ENCODE measurements at regions not wholly inside any gene's neighbourhood (a gene's known extent, or its start where the extent isn't known, plus 50 kb on each side); places are given as distances from the start of the nearest gene placed in this dataset.

GRCh38 chr11:92793189-92793588, 176.3 kb upstream of the MTNR1B start:
- ATAC-seq (no peak), DNase-seq (no peak)
- Mint-ChIP-seq H3K27ac (no peak overlapping the region), H3K4me1 (no peaks in the 10 kb centered on the region), H3K9me3 (peaks cover 0 to 11% of the 10 kb centered on the region in 2 donors), H3K4me3 (no peak overlapping the region), H3K27me3 (no peaks in the 10 kb centered on the region)

GRCh38 chr11:92794783-92795182, 174.7 kb upstream of the MTNR1B start:
- DNase-seq (no peak), ATAC-seq (no peak)
- no peak overlapping the region for H3K27ac Mint-ChIP-seq
- no peaks in the 10 kb centered on the region for H3K27me3 Mint-ChIP-seq
- H3K4me3 Mint-ChIP-seq = no peak overlapping the region
- H3K9me3 Mint-ChIP-seq = peaks cover 0 to 11% of the 10 kb centered on the region in 2 donors
- H3K4me1 Mint-ChIP-seq = no peaks in the 10 kb centered on the region

- Mint-ChIP-seq H3K27me3 (no peaks in the 10 kb centered on the region), H3K9me3 (peaks cover 0 to 11% of the 10 kb centered on the region in 2 donors), H3K4me3 (no peak overlapping the region), H3K4me1 (no peaks in the 10 kb centered on the region), H3K27ac (no peak overlapping the region)
- no peak for ATAC-seq
- no peak for DNase-seq
These were observed 172.7 kb upstream of the MTNR1B start for GRCh38 chr11:92796744-92797143.

- Mint-ChIP-seq H3K27ac (no peak overlapping the region), H3K27me3 (no peaks in the 10 kb centered on the region), H3K9me3 (peaks cover 0 to 11% of the 10 kb centered on the region in 2 donors), H3K4me1 (no peaks in the 10 kb centered on the region), H3K4me3 (no peak overlapping the region)
- no peak for ATAC-seq
- DNase-seq = no peak
These were observed 171.6 kb upstream of the MTNR1B start for GRCh38 chr11:92797874-92798273.

- H3K9me3 Mint-ChIP-seq = peaks cover 0 to 11% of the 10 kb centered on the region in 2 donors
- no peak for ATAC-seq
- no peak overlapping the region for H3K27ac Mint-ChIP-seq
These were observed 167.8 kb upstream of the MTNR1B start for GRCh38 chr11:92801685-92802084.

GRCh38 chr11:92802644-92803043, 166.8 kb upstream of the MTNR1B start:
- Mint-ChIP-seq H3K4me1 (no peaks in the 10 kb centered on the region), H3K27me3 (no peaks in the 10 kb centered on the region), H3K27ac (no peak overlapping the region), H3K9me3 (peaks cover 0 to 5% of the 10 kb centered on the region in 2 donors), H3K4me3 (no peak overlapping the region)
- no peak for ATAC-seq
- DNase-seq = no peak

More at GRCh38 chr11:92801685-92802084, 167.8 kb upstream of the MTNR1B start:
- Mint-ChIP-seq H3K4me1 (no peaks in the 10 kb centered on the region), H3K27me3 (no peaks in the 10 kb centered on the region), H3K4me3 (no peak overlapping the region)
- DNase-seq = no peak

- H3K4me3 Mint-ChIP-seq = no peak overlapping the region
- no peak for ATAC-seq
These were observed 166.1 kb upstream of the MTNR1B start for GRCh38 chr11:92803391-92803790.

GRCh38 chr11:92804388-92804966, 165.0 kb upstream of the MTNR1B start:
- DNase-seq = no peak
- H3K9me3 Mint-ChIP-seq = no peaks in the 10 kb centered on the region
- no peaks in the 10 kb centered on the region for H3K4me1 Mint-ChIP-seq
- ATAC-seq = no peak
- H3K27me3 Mint-ChIP-seq = no peaks in the 10 kb centered on the region
- H3K4me3 Mint-ChIP-seq = no peak overlapping the region
- H3K27ac Mint-ChIP-seq = no peak overlapping the region

More at GRCh38 chr11:92803391-92803790, 166.1 kb upstream of the MTNR1B start:
- Mint-ChIP-seq H3K9me3 (no peaks in the 10 kb centered on the region), H3K27me3 (no peaks in the 10 kb centered on the region), H3K27ac (no peak overlapping the region), H3K4me1 (no peaks in the 10 kb centered on the region)
- DNase-seq = no peak

- ATAC-seq (no peak), DNase-seq (no peak)
- Mint-ChIP-seq H3K4me3 (no peak overlapping the region), H3K27ac (no peak overlapping the region), H3K4me1 (no peaks in the 10 kb centered on the region), H3K9me3 (no peaks in the 10 kb centered on the region), H3K27me3 (no peaks in the 10 kb centered on the region)
These were observed 161.4 kb upstream of the MTNR1B start for GRCh38 chr11:92808022-92808421.

GRCh38 chr11:92810423-92811064, 158.9 kb upstream of the MTNR1B start:
- no peak overlapping the region for H3K27ac Mint-ChIP-seq
- DNase-seq (no peak), ATAC-seq (no peak)
- H3K9me3 Mint-ChIP-seq = no peaks in the 10 kb centered on the region
- no peaks in the 10 kb centered on the region for H3K4me1 Mint-ChIP-seq
- no peak overlapping the region for H3K4me3 Mint-ChIP-seq
- no peaks in the 10 kb centered on the region for H3K27me3 Mint-ChIP-seq

- ATAC-seq (no peak), DNase-seq (no peak)
- no peaks in the 10 kb centered on the region for H3K4me1 Mint-ChIP-seq
- H3K4me3 Mint-ChIP-seq = no peak overlapping the region
- H3K27me3 Mint-ChIP-seq = no peaks in the 10 kb centered on the region
- H3K9me3 Mint-ChIP-seq = no peaks in the 10 kb centered on the region
- no peak overlapping the region for H3K27ac Mint-ChIP-seq
These were observed 158.1 kb upstream of the MTNR1B start for GRCh38 chr11:92811341-92811740.

GRCh38 chr11:92812841-92813240, 156.6 kb upstream of the MTNR1B start:
- Mint-ChIP-seq H3K9me3 (no peaks in the 10 kb centered on the region), H3K4me3 (no peak overlapping the region), H3K27ac (no peak overlapping the region), H3K27me3 (no peaks in the 10 kb centered on the region), H3K4me1 (no peaks in the 10 kb centered on the region)
- no peak for ATAC-seq
- DNase-seq = no peak

- DNase-seq (no peak), ATAC-seq (no peak)
- Mint-ChIP-seq H3K9me3 (no peaks in the 10 kb centered on the region), H3K4me3 (no peak overlapping the region), H3K27ac (no peak overlapping the region), H3K4me1 (no peaks in the 10 kb centered on the region), H3K27me3 (no peaks in the 10 kb centered on the region)
These were observed 149.6 kb upstream of the MTNR1B start for GRCh38 chr11:92819830-92820229.

- no peak for ATAC-seq
These were observed 148.6 kb upstream of the MTNR1B start for GRCh38 chr11:92820860-92821259.

GRCh38 chr11:92822410-92822809, 147.0 kb upstream of the MTNR1B start:
- no peak overlapping the region for H3K27ac Mint-ChIP-seq
- H3K9me3 Mint-ChIP-seq = no peaks in the 10 kb centered on the region
- no peaks in the 10 kb centered on the region for H3K27me3 Mint-ChIP-seq
- DNase-seq = no peak
- no peak overlapping the region for H3K4me3 Mint-ChIP-seq
- no peak for ATAC-seq
- H3K4me1 Mint-ChIP-seq = no peaks in the 10 kb centered on the region

More at GRCh38 chr11:92820860-92821259, 148.6 kb upstream of the MTNR1B start:
- Mint-ChIP-seq H3K27me3 (no peaks in the 10 kb centered on the region), H3K4me3 (no peak overlapping the region), H3K9me3 (no peaks in the 10 kb centered on the region), H3K27ac (no peak overlapping the region), H3K4me1 (no peaks in the 10 kb centered on the region)
- no peak for DNase-seq

- Mint-ChIP-seq H3K27me3 (no peaks in the 10 kb centered on the region), H3K4me3 (no peak overlapping the region), H3K9me3 (no peaks in the 10 kb centered on the region), H3K27ac (no peak overlapping the region), H3K4me1 (no peaks in the 10 kb centered on the region)
- ATAC-seq (no peak), DNase-seq (no peak)
These were observed 143.3 kb upstream of the MTNR1B start for GRCh38 chr11:92826136-92826535.

GRCh38 chr11:92826603-92827002, 142.8 kb upstream of the MTNR1B start:
- Mint-ChIP-seq H3K4me1 (no peaks in the 10 kb centered on the region), H3K27me3 (no peaks in the 10 kb centered on the region), H3K9me3 (no peaks in the 10 kb centered on the region), H3K27ac (no peak overlapping the region), H3K4me3 (no peak overlapping the region)
- DNase-seq = no peak
- ATAC-seq = no peak
